Lower leg skin (tissue), 3 donors: ENCODE measurements at regions not wholly inside any gene's neighbourhood (a gene's known extent, or its start where the extent isn't known, plus 50 kb on each side); places are given as distances from the start of the nearest gene placed in this dataset.

Experiments used
- POLR2A ChIP-seq, 2 donors: fragments of 450-650 bp; IDR thresholded peaks; one replicate each; pipeline ENCODE4 v1.6.1; 2016 to 2017; ENCODE audit warnings: antibody characterized with exemption in 2 of 2, mild to moderate bottlenecking in 1 of 2, moderate library complexity in 1 of 2
- TF ChIP-seq, protein P1 (sequence below), 3 donors: fragments of 450-650 bp; IDR thresholded peaks; one replicate each; pipeline ENCODE4 v1.5.1; 2016; ENCODE audit warnings: antibody characterized with exemption in 3 of 3, mild to moderate bottlenecking in 3 of 3, moderate library complexity in 2 of 3

DNA sequence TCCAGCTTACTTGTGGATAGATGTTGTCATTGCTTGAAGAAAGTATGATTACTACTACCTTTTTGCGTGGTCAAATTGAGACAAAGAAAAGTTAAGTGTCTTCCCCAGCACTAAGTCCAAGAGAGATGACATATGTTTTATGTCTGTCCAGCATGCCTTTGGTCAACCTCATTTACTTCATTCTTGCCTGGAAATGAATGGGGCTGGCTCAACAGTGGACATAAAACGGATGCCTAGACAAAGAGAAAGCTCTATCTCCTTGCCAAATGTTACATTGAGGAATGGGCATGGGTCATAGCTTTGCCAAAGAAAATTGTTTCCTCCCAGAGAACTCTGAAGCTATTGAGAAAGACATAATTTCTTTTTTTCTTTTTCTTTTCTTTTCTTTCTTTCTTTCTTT lies 82.4 kb upstream of the PLPPR4 start:
- TF ChIP-seq, protein P1, sequence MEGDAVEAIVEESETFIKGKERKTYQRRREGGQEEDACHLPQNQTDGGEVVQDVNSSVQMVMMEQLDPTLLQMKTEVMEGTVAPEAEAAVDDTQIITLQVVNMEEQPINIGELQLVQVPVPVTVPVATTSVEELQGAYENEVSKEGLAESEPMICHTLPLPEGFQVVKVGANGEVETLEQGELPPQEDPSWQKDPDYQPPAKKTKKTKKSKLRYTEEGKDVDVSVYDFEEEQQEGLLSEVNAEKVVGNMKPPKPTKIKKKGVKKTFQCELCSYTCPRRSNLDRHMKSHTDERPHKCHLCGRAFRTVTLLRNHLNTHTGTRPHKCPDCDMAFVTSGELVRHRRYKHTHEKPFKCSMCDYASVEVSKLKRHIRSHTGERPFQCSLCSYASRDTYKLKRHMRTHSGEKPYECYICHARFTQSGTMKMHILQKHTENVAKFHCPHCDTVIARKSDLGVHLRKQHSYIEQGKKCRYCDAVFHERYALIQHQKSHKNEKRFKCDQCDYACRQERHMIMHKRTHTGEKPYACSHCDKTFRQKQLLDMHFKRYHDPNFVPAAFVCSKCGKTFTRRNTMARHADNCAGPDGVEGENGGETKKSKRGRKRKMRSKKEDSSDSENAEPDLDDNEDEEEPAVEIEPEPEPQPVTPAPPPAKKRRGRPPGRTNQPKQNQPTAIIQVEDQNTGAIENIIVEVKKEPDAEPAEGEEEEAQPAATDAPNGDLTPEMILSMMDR (IDR thresholded peaks at IDR 0.05), result no peak
- no peak for TF ChIP-seq POLR2A (IDR thresholded peaks at IDR 0.05)
